ENCODE measurements at regions not wholly inside any gene's neighbourhood (a gene's known extent, or its start where the extent isn't known, plus 50 kb on each side); places are given as distances from the start of the nearest gene placed in this dataset.

DNA sequence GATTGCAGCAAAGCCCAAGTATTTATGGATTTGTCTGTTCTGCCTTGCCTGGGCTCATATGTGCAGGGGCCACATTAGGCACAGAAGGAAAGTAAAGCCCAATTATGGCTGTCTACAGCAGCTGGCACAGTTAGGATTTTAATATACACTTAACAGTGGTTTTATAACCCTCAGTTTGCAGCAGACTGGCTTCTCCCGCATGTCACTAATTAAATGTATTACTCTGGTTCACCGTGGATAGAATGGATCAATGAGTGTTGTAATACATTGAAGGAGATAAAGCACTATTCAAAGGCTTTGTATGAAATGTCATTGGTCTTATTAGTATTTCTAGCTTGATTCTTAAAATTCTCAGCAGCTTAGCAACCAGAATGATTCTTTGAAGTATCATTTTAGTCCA, 320.2 kb downstream of the KCNS3 start:
- DNase-seq (ENCODE audit: low read depth in 1 of 2, low spot score in 1 of 2) = no peak

- no peak for DNase-seq (ENCODE audit: low read depth in 1 of 2, low spot score in 1 of 2)
Observed at GRCh38 chr2:18194161-18194560, 315.7 kb downstream of the KCNS3 start.

GRCh38 chr2:18186816-18187613, 308.5 kb downstream of the KCNS3 start:
- DNase-seq (ENCODE audit: low read depth in 1 of 2, low spot score in 1 of 2) = no peak

DNA sequence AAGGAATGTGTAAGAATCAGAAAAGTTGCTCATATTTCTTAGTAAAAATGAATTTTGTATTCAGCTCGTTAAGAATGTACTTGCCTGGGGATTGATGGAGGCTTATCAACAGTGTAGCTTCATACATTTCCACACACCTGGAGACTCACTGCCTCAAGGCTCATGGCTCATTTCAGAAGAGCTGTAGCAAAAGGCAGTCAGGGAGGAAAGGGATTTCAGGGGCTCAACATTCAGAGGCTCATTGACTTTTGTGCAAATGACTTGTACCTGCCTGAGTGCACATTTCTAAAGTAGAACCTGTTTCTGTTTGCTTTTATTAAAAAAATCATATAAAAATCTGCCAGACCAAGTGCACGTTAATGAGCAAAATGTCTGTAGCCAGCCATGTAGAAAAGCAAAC, 304.4 kb downstream of the KCNS3 start:
- DNase-seq (ENCODE audit: low read depth in 1 of 2, low spot score in 1 of 2) = no peak

- no peak for DNase-seq (ENCODE audit: low read depth in 1 of 2, low spot score in 1 of 2)
Observed at GRCh38 chr2:18180912-18181311, 302.4 kb downstream of the KCNS3 start.

DNA sequence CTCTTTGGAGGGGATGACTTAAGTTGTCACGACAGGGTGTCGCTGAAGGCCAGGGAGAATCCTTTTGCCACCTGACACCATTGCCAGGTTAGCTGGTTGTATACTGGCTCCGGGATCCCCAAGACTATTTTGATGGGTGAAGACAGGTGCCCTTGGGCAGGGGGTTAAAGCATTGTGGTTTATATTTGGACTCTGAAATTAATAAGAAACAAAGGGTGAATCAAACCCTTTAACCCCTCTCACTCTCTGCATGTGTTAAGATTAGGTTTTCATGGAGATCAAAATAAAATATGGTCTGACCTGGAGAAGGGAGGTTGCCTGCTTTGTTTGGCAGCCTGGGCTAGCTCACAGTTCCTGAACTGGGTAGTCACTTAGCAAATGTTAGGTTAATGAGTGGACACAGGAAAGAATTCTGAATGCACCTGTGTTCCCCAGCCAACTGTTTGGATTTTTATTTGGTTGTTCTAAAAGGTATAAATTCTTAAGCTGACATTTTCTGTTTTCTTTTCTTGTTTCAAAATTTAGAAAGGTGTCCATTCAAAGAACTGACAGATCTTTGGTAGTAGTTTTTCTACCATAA, 301.7 kb downstream of the KCNS3 start:
- DNase-seq (ENCODE audit: low read depth in 1 of 2, low spot score in 1 of 2) = no peak

- DNase-seq (ENCODE audit: low read depth in 1 of 2, low spot score in 1 of 2) = no peak
Observed at GRCh38 chr2:18178736-18179349, 300.4 kb downstream of the KCNS3 start.

DNA sequence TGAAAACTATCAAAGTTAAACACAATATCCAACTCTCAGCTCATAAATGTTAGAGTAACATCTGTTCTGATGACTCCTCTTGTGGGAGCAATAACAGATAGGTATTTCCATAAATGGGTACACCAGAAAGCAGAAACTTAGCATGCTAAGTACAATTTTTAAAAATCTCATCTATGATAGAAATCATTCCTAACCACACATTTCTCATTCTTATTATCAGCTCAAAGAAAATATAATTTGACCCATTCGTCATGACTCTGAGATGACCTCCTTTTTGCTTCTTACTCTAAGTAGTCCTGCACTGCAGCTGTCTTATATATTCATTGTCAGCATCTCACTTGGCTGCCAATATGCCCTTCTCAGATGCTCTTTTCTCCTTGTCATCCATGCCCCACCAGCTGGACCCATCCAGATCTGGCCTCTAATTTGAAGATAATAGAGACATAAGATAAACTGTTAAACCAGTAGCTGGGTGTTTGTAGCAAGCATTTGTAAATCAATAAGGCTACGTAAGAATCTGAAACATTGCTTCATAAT, 298.3 kb downstream of the KCNS3 start:
- DNase-seq (ENCODE audit: low read depth in 1 of 2, low spot score in 1 of 2) = no peak

GRCh38 chr2:18172607-18173006, 294.1 kb downstream of the KCNS3 start:
- no peak for DNase-seq (ENCODE audit: low read depth in 1 of 2, low spot score in 1 of 2)

DNA sequence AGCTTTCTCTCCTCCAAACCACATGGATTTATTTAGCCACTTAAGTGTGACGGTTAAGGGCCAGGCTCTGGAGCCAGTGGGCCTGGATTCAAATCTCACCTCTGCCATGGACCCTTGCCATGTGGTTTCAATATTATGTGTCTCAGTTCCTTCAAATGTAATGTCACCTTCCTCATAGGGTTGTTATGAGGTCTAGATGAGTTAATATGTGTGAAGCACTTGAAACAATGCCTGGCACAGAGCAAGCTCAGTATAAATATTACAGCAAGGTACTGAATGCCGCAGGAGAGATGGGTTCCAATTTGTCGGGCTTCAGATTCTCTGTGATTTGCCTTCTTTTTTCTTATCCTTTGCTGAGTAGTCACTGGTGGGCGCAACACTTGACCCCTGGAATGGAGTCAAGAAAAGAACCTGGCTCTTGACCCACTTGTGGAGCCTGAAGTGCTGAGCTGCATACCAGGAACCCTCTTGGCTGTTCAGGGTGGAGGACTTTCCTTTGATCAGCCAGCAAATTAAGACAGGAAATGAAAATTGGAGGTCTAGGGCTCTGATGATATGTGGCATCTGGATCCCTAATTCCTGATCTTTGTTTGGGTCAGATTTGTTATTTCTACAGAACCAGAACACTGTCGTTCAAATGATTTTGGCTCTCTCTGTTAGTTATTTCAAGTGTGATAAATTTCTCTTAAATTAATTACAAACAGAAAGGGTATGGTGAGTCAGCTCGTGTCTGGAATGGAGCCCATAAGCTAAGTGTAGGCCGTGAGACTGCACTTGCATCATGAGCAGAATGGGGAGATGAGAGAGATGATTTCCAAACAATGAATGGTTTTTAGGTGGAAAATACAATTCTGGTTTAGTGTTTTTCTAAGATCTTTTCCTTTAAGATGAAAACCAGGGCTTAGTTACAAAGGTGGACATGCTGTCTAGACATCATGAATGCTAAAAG, 293.0 kb downstream of the KCNS3 start:
- no peak for DNase-seq (ENCODE audit: low read depth in 1 of 2, low spot score in 1 of 2)

- no peak for DNase-seq (ENCODE audit: low read depth in 1 of 2, low spot score in 1 of 2)
Observed at GRCh38 chr2:18170642-18171041, 292.2 kb downstream of the KCNS3 start.

DNA sequence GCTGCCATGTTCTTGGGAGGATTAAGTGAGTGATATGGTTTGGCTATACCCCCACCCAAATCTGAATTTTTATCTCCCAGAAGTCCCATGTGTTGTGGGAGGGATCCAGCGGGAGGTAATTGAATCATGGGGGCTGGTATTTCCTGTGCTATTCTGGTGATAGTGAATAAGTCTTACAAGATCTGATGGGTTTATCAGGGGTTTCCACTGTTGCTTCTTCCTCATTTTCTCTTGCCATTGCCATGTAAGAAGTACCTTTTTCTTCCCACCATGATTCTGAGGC, 291.4 kb downstream of the KCNS3 start:
- no peak for DNase-seq (ENCODE audit: low read depth in 1 of 2, low spot score in 1 of 2)

GRCh38 chr2:18169121-18169892, 290.8 kb downstream of the KCNS3 start:
- DNase-seq (ENCODE audit: low read depth in 1 of 2, low spot score in 1 of 2) = no peak

- DNase-seq (ENCODE audit: low read depth in 1 of 2, low spot score in 1 of 2) = no peak
Observed at GRCh38 chr2:18167871-18168270, 289.4 kb downstream of the KCNS3 start.

GRCh38 chr2:18161681-18162080, 283.2 kb downstream of the KCNS3 start:
- DNase-seq (ENCODE audit: low read depth in 1 of 2, low spot score in 1 of 2) = no peak

DNA sequence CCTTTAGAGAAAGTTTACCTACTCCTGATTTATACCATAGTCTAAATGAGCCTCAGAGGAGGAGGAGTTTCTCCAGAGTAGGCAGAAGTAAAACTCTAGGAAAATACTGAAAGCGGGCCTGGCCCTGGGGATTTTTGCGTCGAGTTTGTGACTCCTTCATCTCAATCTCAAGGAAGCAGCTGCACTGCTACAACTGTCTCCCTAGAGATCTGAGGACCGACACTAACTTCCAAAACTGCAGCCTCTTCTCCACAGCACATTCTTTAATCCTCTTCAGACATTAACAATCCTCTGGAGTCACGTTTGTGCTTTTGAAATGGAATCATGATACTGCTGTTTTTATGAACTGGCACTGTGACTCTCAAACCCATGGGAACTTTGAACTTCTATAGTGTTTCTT, 281.4 kb downstream of the KCNS3 start:
- no peak for DNase-seq (ENCODE audit: low read depth in 1 of 2, low spot score in 1 of 2)

DNA sequence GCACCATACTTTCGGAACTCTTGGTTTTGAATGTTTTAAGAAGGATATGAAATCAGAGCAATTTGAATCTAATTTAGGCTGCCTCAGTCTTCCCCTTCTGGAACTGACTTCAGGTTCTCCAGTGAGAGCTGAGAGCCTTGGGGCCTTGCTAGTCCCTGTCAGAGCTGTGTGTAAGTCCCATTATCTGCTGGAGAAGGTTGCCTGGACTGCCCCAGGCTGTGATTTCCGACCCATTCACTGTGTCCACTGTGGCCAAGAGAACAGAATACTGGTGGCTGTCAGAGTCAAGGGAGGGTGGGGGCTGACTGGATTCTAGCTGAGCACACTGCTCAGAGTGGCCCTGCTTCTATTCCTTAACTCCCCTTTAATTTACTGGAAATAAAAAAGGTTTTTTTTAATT, 278.0 kb downstream of the KCNS3 start:
- DNase-seq (ENCODE audit: low read depth in 1 of 2, low spot score in 1 of 2) = no peak

- no peak for DNase-seq (ENCODE audit: low read depth in 1 of 2, low spot score in 1 of 2)
Observed at GRCh38 chr2:18156002-18156401, 277.5 kb downstream of the KCNS3 start.

DNA sequence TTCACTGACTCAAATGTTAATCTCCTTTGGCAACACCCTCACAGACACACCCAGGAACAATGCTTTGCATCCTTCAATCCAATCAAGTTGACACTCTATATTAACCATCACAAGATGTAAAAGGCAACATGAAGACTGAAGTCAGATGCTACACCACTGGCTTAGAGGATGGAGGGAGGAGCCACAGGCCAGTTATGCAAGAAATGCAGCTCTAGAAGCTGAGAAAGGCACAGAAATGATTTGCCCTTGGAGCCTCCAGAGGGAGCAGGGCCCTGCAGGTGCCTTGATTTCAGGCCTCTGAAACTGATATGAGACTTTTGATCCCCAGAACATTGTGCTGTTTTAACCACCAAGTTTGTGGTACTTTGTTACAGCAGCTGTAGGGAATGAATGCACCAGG, 276.3 kb downstream of the KCNS3 start:
- DNase-seq (ENCODE audit: low read depth in 1 of 2, low spot score in 1 of 2) = no peak

- no peak for DNase-seq (ENCODE audit: low read depth in 1 of 2, low spot score in 1 of 2)
Observed at GRCh38 chr2:18154259-18154658, 275.8 kb downstream of the KCNS3 start.

GRCh38 chr2:18153741-18154140, 275.3 kb downstream of the KCNS3 start:
- DNase-seq (ENCODE audit: low read depth in 1 of 2, low spot score in 1 of 2) = no peak

Data from stimulated activated CD4-positive, alpha-beta T cell treated with anti-CD3 and anti-CD28 coated beads, Interleukin-15, amount 100 ng/mL, for 1 hour (primary cell).